Liver (tissue), 3 donors: ENCODE measurements at regions not wholly inside any gene's neighbourhood (a gene's known extent, or its start where the extent isn't known, plus 50 kb on each side); places are given as distances from the start of the nearest gene placed in this dataset.

Experiments
- EGR1 ChIP-seq, 2 donors: IDR thresholded peaks; 2 replicates each; pipeline ENCODE4 v1.6.1; 2016 to 2018; ENCODE audit warnings: antibody characterized with exemption in 2 of 2, low read depth in 2 of 2
- GABPA ChIP-seq, 2 donors: IDR thresholded peaks in 1 of 2; conservative IDR thresholded peaks in 1 of 2; 2 replicates each; pipeline ENCODE4 v1.6.1; 2016; ENCODE audit warnings: antibody characterized with exemption in 2 of 2, mild to moderate bottlenecking in 1 of 2, moderate library complexity in 1 of 2
- HNF4A ChIP-seq, 2 donors: conservative IDR thresholded peaks; 2 replicates each; pipeline ENCODE4 v1.6.1; 2016; ENCODE audit warnings: antibody characterized with exemption in 2 of 2, mild to moderate bottlenecking in 2 of 2
- RAD21 ChIP-seq, 2 donors: IDR thresholded peaks; 2 replicates each; pipeline ENCODE4 v1.6.1; 2016; ENCODE audit warnings: antibody characterized with exemption in 2 of 2, mild to moderate bottlenecking in 2 of 2
- TF ChIP-seq, protein P1 (sequence below): fragments of 150-350 bp; IDR thresholded peaks from 2 replicates; pipeline ENCODE4 v1.5.1; 2017; ENCODE audit warnings: improper control_type of control experiment, low read depth, low read length; ENCODE audit not compliant: missing input control
- TF ChIP-seq, protein P2 (sequence below): IDR thresholded peaks from 2 replicates; pipeline ENCODE4 v1.6.1; 2016; ENCODE audit warnings: antibody characterized with exemption
- TF ChIP-seq, protein P3 (sequence below): IDR thresholded peaks from 2 replicates; pipeline ENCODE4 v1.6.1; 2016; ENCODE audit warnings: antibody characterized with exemption, mild to moderate bottlenecking
- TF ChIP-seq, protein P4 (sequence below): IDR thresholded peaks from 2 replicates; pipeline ENCODE4 v1.6.1; 2016; ENCODE audit warnings: antibody characterized with exemption
- donor health status: healthy.
- donor health status: healthy.

DNA sequence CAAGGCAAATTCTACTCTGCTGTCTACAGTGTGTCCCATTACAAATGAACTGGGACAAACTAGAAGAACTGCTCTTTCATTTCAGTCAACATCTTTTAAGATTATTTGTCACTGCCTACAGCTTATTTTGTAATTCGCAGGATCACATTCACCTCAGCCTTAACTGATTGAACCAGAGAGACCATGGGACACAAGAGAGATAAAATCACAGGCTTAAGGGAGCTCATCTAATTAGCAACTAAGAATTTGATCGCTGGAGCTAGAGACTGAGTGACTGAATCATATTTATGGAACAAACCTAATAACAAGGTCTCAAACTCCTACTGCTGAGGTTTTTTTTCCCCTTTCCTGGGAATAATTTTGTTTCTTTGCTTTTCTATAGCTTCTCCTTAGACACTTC lies 898.2 kb downstream of the PCDH18 start:
- TF ChIP-seq GABPA (IDR thresholded peaks at IDR 0.05 in 1 of 2, conservative IDR thresholded peaks at IDR 0.05 in 1 of 2) = no peak
- TF ChIP-seq, protein P1, sequence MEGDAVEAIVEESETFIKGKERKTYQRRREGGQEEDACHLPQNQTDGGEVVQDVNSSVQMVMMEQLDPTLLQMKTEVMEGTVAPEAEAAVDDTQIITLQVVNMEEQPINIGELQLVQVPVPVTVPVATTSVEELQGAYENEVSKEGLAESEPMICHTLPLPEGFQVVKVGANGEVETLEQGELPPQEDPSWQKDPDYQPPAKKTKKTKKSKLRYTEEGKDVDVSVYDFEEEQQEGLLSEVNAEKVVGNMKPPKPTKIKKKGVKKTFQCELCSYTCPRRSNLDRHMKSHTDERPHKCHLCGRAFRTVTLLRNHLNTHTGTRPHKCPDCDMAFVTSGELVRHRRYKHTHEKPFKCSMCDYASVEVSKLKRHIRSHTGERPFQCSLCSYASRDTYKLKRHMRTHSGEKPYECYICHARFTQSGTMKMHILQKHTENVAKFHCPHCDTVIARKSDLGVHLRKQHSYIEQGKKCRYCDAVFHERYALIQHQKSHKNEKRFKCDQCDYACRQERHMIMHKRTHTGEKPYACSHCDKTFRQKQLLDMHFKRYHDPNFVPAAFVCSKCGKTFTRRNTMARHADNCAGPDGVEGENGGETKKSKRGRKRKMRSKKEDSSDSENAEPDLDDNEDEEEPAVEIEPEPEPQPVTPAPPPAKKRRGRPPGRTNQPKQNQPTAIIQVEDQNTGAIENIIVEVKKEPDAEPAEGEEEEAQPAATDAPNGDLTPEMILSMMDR = no peak
- TF ChIP-seq, protein P2, sequence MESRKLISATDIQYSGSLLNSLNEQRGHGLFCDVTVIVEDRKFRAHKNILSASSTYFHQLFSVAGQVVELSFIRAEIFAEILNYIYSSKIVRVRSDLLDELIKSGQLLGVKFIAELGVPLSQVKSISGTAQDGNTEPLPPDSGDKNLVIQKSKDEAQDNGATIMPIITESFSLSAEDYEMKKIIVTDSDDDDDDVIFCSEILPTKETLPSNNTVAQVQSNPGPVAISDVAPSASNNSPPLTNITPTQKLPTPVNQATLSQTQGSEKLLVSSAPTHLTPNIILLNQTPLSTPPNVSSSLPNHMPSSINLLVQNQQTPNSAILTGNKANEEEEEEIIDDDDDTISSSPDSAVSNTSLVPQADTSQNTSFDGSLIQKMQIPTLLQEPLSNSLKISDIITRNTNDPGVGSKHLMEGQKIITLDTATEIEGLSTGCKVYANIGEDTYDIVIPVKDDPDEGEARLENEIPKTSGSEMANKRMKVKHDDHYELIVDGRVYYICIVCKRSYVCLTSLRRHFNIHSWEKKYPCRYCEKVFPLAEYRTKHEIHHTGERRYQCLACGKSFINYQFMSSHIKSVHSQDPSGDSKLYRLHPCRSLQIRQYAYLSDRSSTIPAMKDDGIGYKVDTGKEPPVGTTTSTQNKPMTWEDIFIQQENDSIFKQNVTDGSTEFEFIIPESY = no peak
- TF ChIP-seq RAD21 (IDR thresholded peaks at IDR 0.05) = no peak
- no peak for TF ChIP-seq EGR1 (IDR thresholded peaks at IDR 0.05; ENCODE audit: low read depth in 2 of 2)
- TF ChIP-seq HNF4A (conservative IDR thresholded peaks at IDR 0.05) = no peak
- TF ChIP-seq, protein P3, sequence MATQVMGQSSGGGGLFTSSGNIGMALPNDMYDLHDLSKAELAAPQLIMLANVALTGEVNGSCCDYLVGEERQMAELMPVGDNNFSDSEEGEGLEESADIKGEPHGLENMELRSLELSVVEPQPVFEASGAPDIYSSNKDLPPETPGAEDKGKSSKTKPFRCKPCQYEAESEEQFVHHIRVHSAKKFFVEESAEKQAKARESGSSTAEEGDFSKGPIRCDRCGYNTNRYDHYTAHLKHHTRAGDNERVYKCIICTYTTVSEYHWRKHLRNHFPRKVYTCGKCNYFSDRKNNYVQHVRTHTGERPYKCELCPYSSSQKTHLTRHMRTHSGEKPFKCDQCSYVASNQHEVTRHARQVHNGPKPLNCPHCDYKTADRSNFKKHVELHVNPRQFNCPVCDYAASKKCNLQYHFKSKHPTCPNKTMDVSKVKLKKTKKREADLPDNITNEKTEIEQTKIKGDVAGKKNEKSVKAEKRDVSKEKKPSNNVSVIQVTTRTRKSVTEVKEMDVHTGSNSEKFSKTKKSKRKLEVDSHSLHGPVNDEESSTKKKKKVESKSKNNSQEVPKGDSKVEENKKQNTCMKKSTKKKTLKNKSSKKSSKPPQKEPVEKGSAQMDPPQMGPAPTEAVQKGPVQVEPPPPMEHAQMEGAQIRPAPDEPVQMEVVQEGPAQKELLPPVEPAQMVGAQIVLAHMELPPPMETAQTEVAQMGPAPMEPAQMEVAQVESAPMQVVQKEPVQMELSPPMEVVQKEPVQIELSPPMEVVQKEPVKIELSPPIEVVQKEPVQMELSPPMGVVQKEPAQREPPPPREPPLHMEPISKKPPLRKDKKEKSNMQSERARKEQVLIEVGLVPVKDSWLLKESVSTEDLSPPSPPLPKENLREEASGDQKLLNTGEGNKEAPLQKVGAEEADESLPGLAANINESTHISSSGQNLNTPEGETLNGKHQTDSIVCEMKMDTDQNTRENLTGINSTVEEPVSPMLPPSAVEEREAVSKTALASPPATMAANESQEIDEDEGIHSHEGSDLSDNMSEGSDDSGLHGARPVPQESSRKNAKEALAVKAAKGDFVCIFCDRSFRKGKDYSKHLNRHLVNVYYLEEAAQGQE = no peak
- TF ChIP-seq, protein P4, sequence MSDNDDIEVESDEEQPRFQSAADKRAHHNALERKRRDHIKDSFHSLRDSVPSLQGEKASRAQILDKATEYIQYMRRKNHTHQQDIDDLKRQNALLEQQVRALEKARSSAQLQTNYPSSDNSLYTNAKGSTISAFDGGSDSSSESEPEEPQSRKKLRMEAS = no peak
